SU-DHL-6 (cell line): ENCODE measurements at regions not wholly inside any gene's neighbourhood (a gene's known extent, or its start where the extent isn't known, plus 50 kb on each side); places are given as distances from the start of the nearest gene placed in this dataset.

Experiments used
- CTCF ChIP-seq: fragments of 200-600 bp; sonication (generic); IDR thresholded peaks from one replicate; pipeline ENCODE4 v1.5.1; 2017; ENCODE audit warnings: antibody characterized with exemption, mild to moderate bottlenecking, low read length, moderate library complexity; ENCODE audit not compliant: insufficient read depth, poor library complexity, severe bottlenecking
- EZH2phosphoT487 ChIP-seq: fragments of 200-600 bp; sonication (generic), shearing (Covaris generic); conservative IDR thresholded peaks from 2 replicates; pipeline ENCODE4 v1.6.1; 2018; ENCODE audit warnings: mild to moderate bottlenecking, antibody characterized with exemption, low read length, moderate library complexity, mixed read lengths

DNA sequence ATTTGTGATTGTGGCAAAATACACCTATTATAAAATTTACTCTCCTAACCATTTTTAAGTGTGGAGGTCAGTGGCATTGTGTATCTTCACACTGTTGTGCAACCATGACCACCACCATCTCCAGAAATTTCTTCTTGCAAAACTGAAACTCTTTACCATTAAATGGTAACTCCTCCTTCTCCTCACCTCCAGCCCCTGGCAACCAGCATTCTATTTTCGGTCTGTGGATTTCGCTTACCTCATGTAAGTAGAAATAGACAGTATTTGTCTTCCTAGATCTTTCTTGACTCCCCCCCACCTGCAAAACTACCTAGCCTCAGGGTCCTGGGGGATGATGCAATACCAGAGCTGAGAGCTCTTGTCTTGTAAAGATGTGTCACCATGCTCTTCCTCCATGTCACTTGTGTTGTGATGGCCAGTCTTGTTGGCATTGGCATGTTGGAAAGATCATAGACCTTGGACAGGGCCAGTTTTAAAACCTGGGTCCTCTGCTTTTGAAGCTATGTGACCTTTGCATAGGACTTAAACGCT is 71.1 kb upstream of the EMX2 start:
- TF ChIP-seq CTCF: no peak
- TF ChIP-seq EZH2phosphoT487: no peak
